ENCODE measurements at regions not wholly inside any gene's neighbourhood (a gene's known extent, or its start where the extent isn't known, plus 50 kb on each side); places are given as distances from the start of the nearest gene placed in this dataset.

GRCh38 chr16:52633230-52633629 lies 86.3 kb upstream of the TOX3 start:
- no peak overlapping the region for H3K27ac ChIP-seq
- no peaks in the 10 kb centered on the region for H3K36me3 ChIP-seq
- DNase-seq, result no peak
- in situ Hi-C loops (cut with MboI; ENCODE audit: low pct_ligation_motif_present in 1 of 4, low pct_unique_long_range_greater_than_20kb in 1 of 4, low sequenced_read_pairs in 3 of 4) (no loop called here), intact Hi-C loops (cut with DNase I; ENCODE audit: low total_unique reads) (no loop called here)
- no peaks in the 10 kb centered on the region for H3K27me3 ChIP-seq
- WGBS, 2 donors (ENCODE audit: low coverage in 1 of 2), result 90 to 93% methylated on average over 5 to 6 of the region's 6 CpGs
- H3K9me3 ChIP-seq, result peaks cover 0 to 5% of the 10 kb centered on the region in 2 donors
- no peak for TF ChIP-seq CTCF (IDR thresholded peaks at IDR 0.05)
- TF ChIP-seq POLR2AphosphoS5 (IDR thresholded peaks at IDR 0.05), result no peak
- no peak for TF ChIP-seq POLR2A (IDR thresholded peaks at IDR 0.05)
- TF ChIP-seq EP300 (IDR thresholded peaks at IDR 0.05; ENCODE audit: low read depth), result no peak
- H3K4me1 ChIP-seq, result no peaks in the 10 kb centered on the region
- no peak overlapping the region for H3K4me3 ChIP-seq

GRCh38 chr16:52631711-52632110 lies 84.8 kb upstream of the TOX3 start:
- Histone ChIP-seq H3K27ac (no peak overlapping the region), H3K4me1 (no peaks in the 10 kb centered on the region), H3K9me3 (peaks cover 0 to 5% of the 10 kb centered on the region in 2 donors), H3K36me3 (no peaks in the 10 kb centered on the region), H3K27me3 (no peaks in the 10 kb centered on the region), H3K4me3 (no peak overlapping the region)
- in situ Hi-C loops (cut with MboI; ENCODE audit: low pct_ligation_motif_present in 1 of 4, low pct_unique_long_range_greater_than_20kb in 1 of 4, low sequenced_read_pairs in 3 of 4), result no loop called here
- TF ChIP-seq POLR2AphosphoS5 (IDR thresholded peaks at IDR 0.05) (no peak), POLR2A (IDR thresholded peaks at IDR 0.05) (no peak), CTCF (IDR thresholded peaks at IDR 0.05) (no peak), EP300 (IDR thresholded peaks at IDR 0.05; ENCODE audit: low read depth) (no peak)
- intact Hi-C loops (cut with DNase I; ENCODE audit: low total_unique reads), result no loop called here
- DNase-seq, result no peak
- WGBS, 2 donors (ENCODE audit: low coverage in 1 of 2), result 87 to 90% methylated on average over 1 to 2 of the region's 2 CpGs

GRCh38 chr16:52630711-52631110 lies 83.8 kb upstream of the TOX3 start:
- TF ChIP-seq POLR2AphosphoS5 (IDR thresholded peaks at IDR 0.05), result no peak
- TF ChIP-seq EP300 (IDR thresholded peaks at IDR 0.05; ENCODE audit: low read depth), result no peak
- TF ChIP-seq CTCF (IDR thresholded peaks at IDR 0.05), result no peak
- TF ChIP-seq POLR2A (IDR thresholded peaks at IDR 0.05), result no peak
- intact Hi-C loops (cut with DNase I; ENCODE audit: low total_unique reads) (no loop called here), in situ Hi-C loops (cut with MboI; ENCODE audit: low pct_ligation_motif_present in 1 of 4, low pct_unique_long_range_greater_than_20kb in 1 of 4, low sequenced_read_pairs in 3 of 4) (no loop called here)
- Histone ChIP-seq H3K27ac (no peak overlapping the region), H3K9me3 (no peaks in the 10 kb centered on the region), H3K36me3 (no peaks in the 10 kb centered on the region), H3K27me3 (no peaks in the 10 kb centered on the region), H3K4me1 (no peaks in the 10 kb centered on the region), H3K4me3 (no peak overlapping the region)
- DNase-seq, result no peak
- WGBS, 2 donors (ENCODE audit: low coverage in 1 of 2), result 78 to 85% methylated on average over 2 of the region's 2 CpGs

GRCh38 chr16:52629296-52629695 lies 82.4 kb upstream of the TOX3 start:
- Histone ChIP-seq H3K4me1 (no peaks in the 10 kb centered on the region), H3K4me3 (no peak overlapping the region), H3K27ac (no peak overlapping the region), H3K27me3 (no peaks in the 10 kb centered on the region), H3K36me3 (no peaks in the 10 kb centered on the region), H3K9me3 (no peaks in the 10 kb centered on the region)
- DNase-seq, result no peak
- 54 to 59% methylated on average over 2 to 4 of the region's 4 CpGs for WGBS, 2 donors (ENCODE audit: low coverage in 1 of 2)
- intact Hi-C loops (cut with DNase I; ENCODE audit: low total_unique reads), result no loop called here
- in situ Hi-C loops (cut with MboI; ENCODE audit: low pct_ligation_motif_present in 1 of 4, low pct_unique_long_range_greater_than_20kb in 1 of 4, low sequenced_read_pairs in 3 of 4), result no loop called here
- TF ChIP-seq CTCF (IDR thresholded peaks at IDR 0.05), result no peak
- TF ChIP-seq EP300 (IDR thresholded peaks at IDR 0.05; ENCODE audit: low read depth), result no peak
- no peak for TF ChIP-seq POLR2AphosphoS5 (IDR thresholded peaks at IDR 0.05)
- TF ChIP-seq POLR2A (IDR thresholded peaks at IDR 0.05), result no peak

Measured in transverse colon (tissue), 4 donors.